HG02840 (cell line): ENCODE measurements at regions not wholly inside any gene's neighbourhood (a gene's known extent, or its start where the extent isn't known, plus 50 kb on each side); places are given as distances from the start of the nearest gene placed in this dataset.

Experiments used
- ATAC-seq: cut with Tn5 transposase; IDR thresholded peaks from one replicate; pipeline ENCODE4 v1.9.1; 2021; ENCODE audit warnings: mild to moderate bottlenecking, moderate library complexity, moderate number of reproducible peaks; ENCODE audit not compliant: unreplicated experiment, low FRiP score

DNA sequence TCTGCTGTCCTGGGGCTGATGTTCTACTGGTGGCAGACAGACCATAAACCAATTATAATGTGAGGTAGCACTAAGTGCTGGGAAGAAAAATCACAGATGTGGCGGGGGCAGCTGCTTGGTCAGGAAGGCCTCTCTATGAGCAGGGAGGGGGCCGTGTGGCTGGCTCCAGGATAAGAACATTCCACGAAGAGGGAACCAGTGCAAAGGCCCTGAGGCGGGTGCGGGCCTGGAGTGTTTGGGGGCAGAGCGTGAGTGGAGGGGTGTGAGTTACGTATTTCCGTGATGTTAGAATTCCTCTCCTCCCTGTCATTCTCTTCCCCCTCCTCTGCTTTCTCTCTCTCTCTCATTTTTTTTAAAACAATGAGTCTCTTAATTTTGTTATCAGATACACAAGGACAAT is 67.2 kb downstream of the CEBPB start:
- no peak for ATAC-seq

GRCh38 chr20:50258790-50259483 is 68.3 kb downstream of the CEBPB start:
- ATAC-seq: no peak

- ATAC-seq: no peak
These were observed 69.3 kb downstream of the CEBPB start for GRCh38 chr20:50259705-50260478.

DNA sequence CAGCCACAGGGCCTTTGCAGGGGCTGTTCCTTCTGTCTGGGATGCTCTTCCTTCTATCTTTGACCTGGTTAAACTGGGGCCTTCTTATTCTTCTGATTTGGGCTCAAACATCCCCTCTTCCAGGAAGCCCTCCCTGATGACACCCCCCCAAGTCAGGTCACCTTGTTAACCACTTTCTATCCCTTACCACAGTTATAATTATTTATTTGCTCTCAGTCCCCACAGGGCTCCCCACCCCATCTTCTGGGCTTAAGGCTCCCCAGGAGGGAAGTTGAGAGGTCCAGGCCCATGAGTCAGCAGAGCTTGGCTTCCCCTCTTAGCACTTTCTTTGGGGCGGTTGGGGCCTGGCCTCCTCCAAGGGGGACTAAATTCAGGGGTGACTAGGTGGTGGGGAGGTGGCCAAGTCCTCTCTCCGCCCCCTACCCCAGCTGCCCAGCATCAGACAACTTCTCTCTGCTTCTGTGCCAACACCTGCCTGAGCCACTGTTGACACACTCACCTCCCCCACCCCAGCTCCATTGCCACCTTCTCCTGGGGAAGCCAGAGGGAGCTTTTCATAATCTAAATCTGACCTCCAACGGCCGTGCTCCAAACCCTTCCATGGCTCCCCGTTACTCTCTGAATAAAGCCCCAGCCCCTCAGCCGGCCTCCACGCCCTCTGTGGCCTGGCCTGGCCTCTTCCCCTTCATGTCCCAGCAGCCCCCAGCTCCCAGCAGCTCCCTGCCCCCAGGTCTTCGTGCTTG is 70.0 kb downstream of the CEBPB start:
- no peak for ATAC-seq

DNA sequence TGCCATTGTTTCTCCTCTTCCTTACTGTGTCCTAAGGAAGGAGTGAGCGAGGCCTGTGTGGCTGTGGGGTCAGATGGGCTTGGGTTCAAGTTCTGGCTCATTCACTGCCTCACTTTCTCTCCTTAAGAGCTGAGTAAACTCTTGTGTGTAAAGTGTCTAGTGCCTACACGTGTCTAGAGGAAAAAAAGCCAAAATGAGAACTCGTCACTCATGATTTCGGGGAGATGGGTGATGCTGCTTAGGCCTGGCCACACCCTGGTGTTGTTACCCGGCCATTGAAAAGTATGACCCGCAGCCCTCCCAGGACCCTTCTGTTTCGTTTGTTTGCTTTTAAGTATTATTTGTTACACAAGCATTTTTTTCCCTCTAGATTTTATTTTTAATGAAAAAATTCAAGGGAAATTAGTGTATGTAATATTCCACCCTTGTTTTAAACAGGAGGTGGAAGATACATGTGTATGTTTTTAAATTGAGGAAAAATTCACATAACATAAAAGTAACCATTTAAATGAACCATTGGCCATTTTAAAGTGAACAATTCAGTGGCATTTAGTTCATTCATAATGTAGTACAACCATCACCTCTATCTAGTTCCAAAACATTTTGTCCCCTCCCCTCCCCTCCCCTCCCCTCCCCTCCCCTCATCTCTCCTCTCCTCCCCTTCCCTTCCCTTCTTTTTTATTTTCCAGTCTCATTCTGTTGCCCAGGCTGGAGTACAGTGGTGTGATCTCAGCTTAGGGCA is 71.0 kb downstream of the CEBPB start:
- no peak for ATAC-seq

GRCh38 chr20:50263831-50264230 is 73.2 kb downstream of the CEBPB start:
- ATAC-seq: no peak

GRCh38 chr20:50264534-50265145 is 74.0 kb downstream of the CEBPB start:
- ATAC-seq: no peak

GRCh38 chr20:50265245-50265946 is 74.8 kb downstream of the CEBPB start:
- ATAC-seq: no peak

DNA sequence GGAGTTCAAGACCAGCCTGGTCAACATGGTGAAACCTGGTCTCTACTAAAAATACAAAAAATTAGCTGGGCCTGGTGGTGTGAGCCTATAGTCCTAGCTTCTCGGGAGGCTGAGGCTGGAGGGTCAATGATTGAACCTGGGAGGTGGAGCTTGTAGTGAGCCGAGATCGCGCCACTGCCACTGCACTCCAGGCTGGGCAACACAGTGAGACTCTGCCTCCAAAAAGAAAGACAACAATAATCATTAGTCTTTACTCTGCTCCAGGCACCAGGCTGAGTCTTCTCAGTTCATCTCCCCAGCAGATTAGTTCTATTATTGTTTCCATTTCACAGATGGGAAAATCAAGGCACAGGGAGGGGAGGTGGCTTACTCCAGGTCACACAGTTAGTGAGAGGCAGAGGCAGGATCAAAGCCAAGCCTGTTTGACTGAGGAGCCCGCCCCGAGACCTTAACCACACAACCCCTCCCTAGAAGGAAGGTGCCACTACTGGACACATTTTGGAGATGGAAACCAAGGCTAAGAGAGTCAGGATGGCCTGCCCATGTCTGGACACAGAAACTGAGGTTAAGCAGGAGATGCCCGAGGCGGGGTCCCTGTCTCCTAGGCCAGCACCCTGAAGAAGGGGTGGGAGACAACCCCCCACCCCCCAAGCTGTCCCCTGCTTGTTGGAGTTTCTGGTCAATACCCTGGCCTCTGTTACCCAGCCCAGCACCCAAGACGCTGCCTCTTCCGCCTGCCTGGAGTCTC is 75.8 kb downstream of the CEBPB start:
- no peak for ATAC-seq

DNA sequence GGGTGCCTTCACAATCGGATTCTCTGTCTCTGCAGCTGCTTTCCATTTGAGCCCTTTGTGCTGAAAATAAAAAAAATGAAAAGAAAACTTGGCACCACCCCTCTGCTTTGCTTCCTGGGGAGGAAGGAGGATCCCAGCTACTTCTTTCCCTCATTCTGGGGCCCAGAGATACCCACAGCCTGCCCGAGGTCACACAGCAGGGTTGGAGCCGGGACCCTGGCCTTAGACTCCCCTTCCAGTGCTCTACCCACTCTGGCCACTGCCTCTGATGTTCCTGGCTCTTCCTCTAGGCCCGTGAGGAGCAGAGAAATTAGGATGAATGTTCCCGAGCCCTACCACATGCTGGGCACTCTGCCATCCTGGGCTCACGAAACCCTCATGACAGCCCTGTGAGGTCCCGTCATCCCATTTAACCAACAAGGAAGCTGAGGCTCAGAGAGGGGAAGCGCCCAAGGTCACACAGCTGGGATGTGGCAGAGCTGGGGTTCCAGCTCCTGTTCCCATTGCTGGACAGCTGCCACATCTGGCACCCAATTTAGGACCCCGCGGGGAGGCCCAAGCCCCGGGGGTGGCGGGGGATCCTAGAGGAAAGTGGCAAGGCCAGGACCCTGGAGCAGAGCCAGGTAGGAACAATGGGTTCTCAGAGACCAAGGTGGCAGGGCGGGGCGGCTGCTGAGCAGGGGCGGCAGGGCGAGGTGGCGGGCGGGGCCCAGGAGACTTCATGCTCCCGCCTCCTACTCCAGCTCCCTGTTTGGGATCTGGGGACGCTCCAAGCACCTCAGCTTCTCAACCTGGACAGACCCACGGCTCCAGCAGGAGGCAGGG is 76.6 kb downstream of the CEBPB start:
- ATAC-seq: no peak

GRCh38 chr20:50267866-50268219 is 77.2 kb downstream of the CEBPB start:
- ATAC-seq: no peak

DNA sequence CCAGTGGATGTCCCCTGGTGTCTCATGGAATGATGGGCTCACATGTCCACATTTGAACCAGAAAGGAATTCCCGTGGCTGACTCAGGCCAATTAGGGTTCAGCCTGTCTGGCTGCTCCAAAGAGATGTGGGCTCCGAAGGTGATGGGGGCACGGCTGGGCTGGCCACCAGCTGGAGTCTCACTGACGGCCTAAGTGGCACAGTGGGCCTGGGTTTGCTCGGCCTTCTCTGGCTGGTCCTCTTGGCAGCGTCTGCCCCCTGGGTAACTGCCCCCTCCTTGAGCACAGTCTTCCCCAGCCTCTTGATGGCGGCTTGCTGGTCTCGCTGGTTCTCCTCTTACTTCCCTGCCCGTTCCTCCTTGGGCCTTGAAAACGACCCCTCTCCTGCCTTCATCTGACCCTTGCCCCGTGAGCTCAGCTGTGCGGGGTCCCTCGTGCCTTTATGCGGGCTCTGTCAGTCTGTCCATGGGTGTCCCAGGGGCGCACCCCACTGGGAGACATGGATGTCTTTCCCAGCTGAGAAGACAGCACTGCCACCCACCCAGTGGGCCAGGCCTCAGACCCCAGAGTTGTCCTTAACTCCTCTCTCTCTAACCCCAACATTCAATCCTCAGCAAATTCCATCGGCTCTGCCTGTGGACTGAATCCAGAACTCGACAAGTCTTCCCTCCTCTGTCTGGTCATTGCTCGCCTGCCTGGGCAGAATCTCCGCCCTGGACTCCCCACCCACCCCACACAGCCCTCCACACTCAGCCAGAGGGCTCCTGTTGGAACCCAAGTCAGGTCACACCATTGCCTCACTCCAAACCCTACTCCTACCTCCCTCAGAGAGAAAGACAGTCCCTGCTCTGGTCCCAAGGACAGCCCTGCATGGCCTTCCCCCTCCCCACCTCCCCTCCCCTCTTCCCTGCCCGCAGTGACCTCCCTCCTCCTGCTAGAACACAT is 78.7 kb downstream of the CEBPB start:
- ATAC-seq: no peak

DNA sequence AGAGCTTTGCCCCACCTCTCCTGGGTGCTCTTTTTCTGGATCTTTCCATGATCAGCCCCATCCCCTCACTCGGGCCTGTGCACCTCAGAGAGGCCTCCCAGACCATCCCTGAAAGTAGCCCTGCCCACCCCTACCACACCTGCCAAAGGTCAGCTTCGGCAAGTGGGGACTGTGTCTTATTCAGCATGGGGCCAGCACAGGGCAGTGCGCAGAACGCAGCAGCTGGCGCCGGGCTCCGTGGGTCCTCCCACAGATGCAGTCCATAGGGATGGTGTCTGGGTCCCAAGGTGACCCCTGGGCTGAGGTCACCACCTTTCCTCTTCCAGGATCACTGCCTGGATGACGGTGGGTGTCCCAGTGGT is 79.4 kb downstream of the CEBPB start:
- no peak for ATAC-seq

- ATAC-seq: no peak
These were observed 79.9 kb downstream of the CEBPB start for GRCh38 chr20:50270569-50270968.

GRCh38 chr20:50271176-50271575 is 80.5 kb downstream of the CEBPB start:
- no peak for ATAC-seq

DNA sequence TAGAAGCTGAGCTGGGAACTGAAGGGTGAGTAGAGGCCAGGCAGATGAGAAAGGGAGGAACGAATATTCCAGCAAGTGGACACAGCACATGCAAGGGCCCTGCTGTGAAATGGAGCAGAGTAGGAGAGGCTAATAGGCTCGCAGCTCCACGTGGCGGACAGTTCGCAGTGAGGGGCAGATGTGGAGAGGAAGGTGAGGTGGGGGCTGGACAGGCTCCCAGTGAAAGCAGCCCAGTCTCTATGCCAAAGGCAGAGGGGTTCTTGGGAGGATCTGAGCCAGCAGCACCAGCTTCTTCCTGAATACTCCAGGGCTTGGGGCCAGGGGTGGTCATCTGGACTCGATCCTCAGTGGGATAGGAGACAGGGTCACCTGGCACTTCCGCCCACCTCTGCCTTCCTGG is 81.0 kb downstream of the CEBPB start:
- no peak for ATAC-seq

DNA sequence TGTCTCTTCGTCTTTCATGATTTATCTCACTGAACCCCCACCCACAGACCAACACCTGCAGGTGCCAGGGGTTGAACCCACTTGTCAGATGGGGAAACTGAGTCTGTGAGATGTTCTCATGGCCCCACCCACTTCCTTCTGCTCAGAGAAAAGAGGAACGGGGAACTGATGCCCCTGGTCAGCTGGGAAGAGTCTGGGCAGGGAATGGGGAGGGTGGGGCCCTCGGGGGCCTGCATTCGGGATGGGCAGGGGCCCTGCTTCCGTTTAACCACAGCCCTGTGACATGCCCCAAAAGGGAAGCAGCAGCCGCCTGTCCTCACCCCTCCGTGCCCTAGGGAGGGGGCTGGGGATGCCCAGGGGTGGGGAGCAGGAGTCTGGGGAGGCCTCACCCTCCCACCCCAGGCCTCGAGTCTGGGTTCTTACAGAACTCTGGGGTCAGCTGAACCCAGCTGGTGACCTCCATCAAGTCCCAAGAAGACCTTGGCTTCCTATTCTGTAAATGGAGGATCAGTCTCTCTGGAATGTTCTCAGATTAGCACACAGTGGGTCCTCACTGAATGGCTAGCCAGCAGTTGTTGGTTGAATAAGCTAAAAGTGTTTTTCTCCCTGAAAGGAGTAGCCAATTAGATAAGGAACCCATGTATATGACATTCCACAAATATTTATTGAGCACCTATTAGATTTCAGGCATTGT is 81.5 kb downstream of the CEBPB start:
- no peak for ATAC-seq
